GM23338 (cell line): ENCODE measurements at regions not wholly inside any gene's neighbourhood (a gene's known extent, or its start where the extent isn't known, plus 50 kb on each side); places are given as distances from the start of the nearest gene placed in this dataset.

Experiments used
- ATAC-seq: fragments of 200-7000 bp; cut with Tn5 transposase; 3 replicates; pipeline ENCODE4 v1.9.1; 2020
- DNase-seq: peaks from one replicate; pipeline ENCODE4 v3.0.0-alpha.2; 2015; ENCODE audit warnings: low spot score
- H2AFZ ChIP-seq: fragments of 200-600 bp; sonication (generic); 2 replicates; pipeline ENCODE4 v1.8.0; 2016; ENCODE audit warnings: antibody characterized with exemption, mild to moderate bottlenecking, moderate library complexity
- H3F3A ChIP-seq: fragments of 200-600 bp; sonication (generic); replicated peaks from 2 replicates; pipeline ENCODE4 v1.8.0; 2017; ENCODE audit warnings: antibody characterized with exemption, mixed run types, low read depth
- H3K27ac ChIP-seq: fragments of 200-600 bp; sonication (generic); 2 replicates; pipeline ENCODE4 v1.6.1; 2016; ENCODE audit warnings: low read depth
- H3K27me3 ChIP-seq: fragments of 200-600 bp; sonication (generic); 2 replicates; pipeline ENCODE4 v1.8.0; 2016; ENCODE audit warnings: mild to moderate bottlenecking, mixed run types, moderate library complexity; ENCODE audit not compliant: insufficient read depth
- H3K36me3 ChIP-seq: fragments of 200-600 bp; sonication (generic); 2 replicates; pipeline ENCODE4 v1.8.0; 2016; ENCODE audit warnings: mild to moderate bottlenecking; ENCODE audit not compliant: insufficient read depth
- H3K4me1 ChIP-seq: fragments of 200-600 bp; sonication (generic); 2 replicates; pipeline ENCODE4 v1.8.0; 2016; ENCODE audit warnings: mild to moderate bottlenecking, moderate library complexity; ENCODE audit not compliant: insufficient read depth
- H3K4me2 ChIP-seq: fragments of 200-600 bp; sonication (generic); 2 replicates; pipeline ENCODE4 v1.7.1; 2017; ENCODE audit warnings: mixed run types
- H3K4me3 ChIP-seq: fragments of 200-600 bp; sonication (generic); 2 replicates; pipeline ENCODE4 v1.6.1; 2016; ENCODE audit warnings: mixed run types
- H3K79me2 ChIP-seq: fragments of 200-600 bp; sonication (generic); replicated peaks from 2 replicates; pipeline ENCODE4 v1.8.0; 2017; ENCODE audit warnings: mild to moderate bottlenecking; ENCODE audit not compliant: insufficient read depth
- H3K9me2 ChIP-seq: fragments of 200-600 bp; sonication (generic); 2 replicates; pipeline ENCODE4 v1.8.0; 2017; ENCODE audit not compliant: insufficient read depth
- H4K20me1 ChIP-seq: fragments of 200-600 bp; sonication (generic); replicated peaks from 2 replicates; pipeline ENCODE4 v1.8.0; 2017; ENCODE audit warnings: mild to moderate bottlenecking; ENCODE audit not compliant: insufficient read depth
- H3K27ac Mint-ChIP-seq: 2 replicates; pipeline ENCODE4 v1.8.0; 2020; ENCODE audit warnings: inconsistent platforms, mild to moderate bottlenecking, moderate library complexity, mixed read lengths
- H3K27me3 Mint-ChIP-seq: 3 replicates; pipeline ENCODE4 v1.8.0; 2022; ENCODE audit warnings: low read depth, mild to moderate bottlenecking, moderate library complexity, mixed read lengths, inconsistent platforms; ENCODE audit not compliant: insufficient read depth, poor library complexity
- H3K36me3 Mint-ChIP-seq: 3 replicates; pipeline ENCODE4 v1.8.0; 2021; ENCODE audit warnings: low read depth, mild to moderate bottlenecking, inconsistent platforms, moderate library complexity, mixed read lengths
- H3K4me1 Mint-ChIP-seq: 3 replicates; pipeline ENCODE4 v1.8.0; 2020; ENCODE audit warnings: mild to moderate bottlenecking, inconsistent platforms, mixed read lengths
- H3K4me3 Mint-ChIP-seq: 3 replicates; pipeline ENCODE4 v1.8.0; 2021; ENCODE audit warnings: moderate library complexity, mild to moderate bottlenecking, inconsistent platforms, mixed read lengths
- H3K9me3 Mint-ChIP-seq: 3 replicates; pipeline ENCODE4 v1.8.0; 2020; ENCODE audit warnings: moderate library complexity, mild to moderate bottlenecking, inconsistent platforms, mixed read lengths
- CREB1 ChIP-seq: fragments of 250-450 bp; sonication (Bioruptor Pico); IDR thresholded peaks from 2 replicates; pipeline ENCODE4 v1.5.0; 2020; ENCODE audit warnings: low read depth, mild to moderate bottlenecking, moderate library complexity
- CTCF ChIP-seq, 2 experiments: fragments of 200-600 bp in 1 of 2; sonication (generic) in 1 of 2; conservative IDR thresholded peaks; 2 replicates each; pipeline versions ENCODE4 v1.5.1 to v1.6.1; 2016 to 2017; ENCODE audit warnings: antibody characterized with exemption in 2 of 2, low read depth in 2 of 2, mild to moderate bottlenecking in 2 of 2, moderate library complexity in 1 of 2
- EZH2 ChIP-seq: fragments of 200-600 bp; sonication (generic); IDR thresholded peaks from one replicate; pipeline ENCODE4 v1.8.0; 2017; ENCODE audit warnings: antibody characterized with exemption, mild to moderate bottlenecking, low read depth; ENCODE audit not compliant: unreplicated experiment
- EZH2phosphoT487 ChIP-seq: fragments of 200-600 bp; sonication (generic); IDR thresholded peaks from one replicate; pipeline ENCODE4 v1.8.1; 2018; ENCODE audit warnings: antibody characterized with exemption; ENCODE audit not compliant: unreplicated experiment
- NANOG ChIP-seq: IDR thresholded peaks from 2 replicates; pipeline ENCODE4 v1.6.1; 2016; ENCODE audit warnings: antibody characterized with exemption, borderline replicate concordance
- REST ChIP-seq: IDR thresholded peaks from one replicate; pipeline ENCODE4 v1.6.1; 2018; ENCODE audit warnings: antibody characterized with exemption; ENCODE audit not compliant: unreplicated experiment
- STAT1 ChIP-seq: IDR thresholded peaks from one replicate; pipeline ENCODE4 v1.6.1; 2016; ENCODE audit warnings: antibody characterized with exemption; ENCODE audit not compliant: unreplicated experiment
- ZNF114 ChIP-seq: fragments of 250-450 bp; sonication (Bioruptor Pico); IDR thresholded peaks from 2 replicates; pipeline ENCODE4 v1.5.0; 2020; ENCODE audit warnings: mild to moderate bottlenecking, moderate library complexity
- ZNF331 ChIP-seq: fragments of 250-450 bp; sonication (Bioruptor Pico); IDR thresholded peaks from 2 replicates; pipeline ENCODE4 v1.5.0; 2020; ENCODE audit warnings: low read depth, mild to moderate bottlenecking, moderate library complexity
- ZNF462 ChIP-seq: fragments of 250-450 bp; sonication (Bioruptor Pico); IDR thresholded peaks from 2 replicates; pipeline ENCODE4 v1.5.0; 2020; ENCODE audit warnings: mild to moderate bottlenecking, moderate library complexity

- Histone ChIP-seq H3K27ac (no peak overlapping the region), H2AFZ (peak overlapping the region; percentile 72), H3K27me3 (peaks cover 13% of the 10 kb centered on the region), H3K79me2 (no peaks in the 10 kb centered on the region), H3K4me1 (0 out of 2 replicates have a peak, but pooled peaks cover 8% of the 10 kb centered on the region), H3K4me3 (peak overlapping the region; percentile 73), H3K4me2 (peak overlapping the region; percentile 88), H3K9me2 (no peaks in the 10 kb centered on the region), H3K36me3 (no peaks in the 10 kb centered on the region), H4K20me1 (no peaks in the 10 kb centered on the region), H3F3A (no peaks in the 10 kb centered on the region)
- no peak for ATAC-seq
- no peak overlapping the region for H3K27ac Mint-ChIP-seq
- H3K27me3 Mint-ChIP-seq: peaks cover 2% of the 10 kb centered on the region
- H3K4me3 Mint-ChIP-seq: peak overlapping the region; percentile 76
- H3K36me3 Mint-ChIP-seq: no peaks in the 10 kb centered on the region
- no peaks in the 10 kb centered on the region for H3K9me3 Mint-ChIP-seq
- H3K4me1 Mint-ChIP-seq: peaks cover 2% of the 10 kb centered on the region; the same call in 1 of the 3 replicates
- no peak for DNase-seq
- TF ChIP-seq ZNF331 (no peak), CREB1 (CRISPR knock-in tag) (no peak), STAT1 (no peak), EZH2phosphoT487 (no peak), ZNF462 (CRISPR knock-in tag) (no peak), NANOG (no peak), REST (no peak), EZH2 (no peak), ZNF114 (no peak), CTCF (conservative IDR thresholded peaks at IDR 0.05; ENCODE audit: low read depth in 2 of 2) (no peak)
Measured at GRCh38 chr1:88462096-88462487, 222.0 kb upstream of the PKN2 start.
